Omental fat pad (tissue), 3 donors: ENCODE measurements at regions not wholly inside any gene's neighbourhood (a gene's known extent, or its start where the extent isn't known, plus 50 kb on each side); places are given as distances from the start of the nearest gene placed in this dataset.
A peak's percentile ranks its signal among the peaks of the same experiment; 100 is the strongest.

Source experiments
- ATAC-seq: fragments of 150-250 bp; one replicate; pipeline ENCODE4 v1.9.1; 2016; ENCODE audit warnings: mild to moderate bottlenecking, moderate library complexity; ENCODE audit not compliant: low FRiP score
- DNase-seq: peaks from one replicate; pipeline ENCODE4 v3.0.0-alpha.2; 2019; ENCODE audit warnings: low spot score
- TF ChIP-seq, protein P1 (sequence below), 3 donors: fragments of 450-650 bp; IDR thresholded peaks; one replicate each; pipeline ENCODE4 v1.5.1; 2016 to 2017; ENCODE audit warnings: antibody characterized with exemption in 3 of 3, mild to moderate bottlenecking in 3 of 3, moderate library complexity in 2 of 3

DNA sequence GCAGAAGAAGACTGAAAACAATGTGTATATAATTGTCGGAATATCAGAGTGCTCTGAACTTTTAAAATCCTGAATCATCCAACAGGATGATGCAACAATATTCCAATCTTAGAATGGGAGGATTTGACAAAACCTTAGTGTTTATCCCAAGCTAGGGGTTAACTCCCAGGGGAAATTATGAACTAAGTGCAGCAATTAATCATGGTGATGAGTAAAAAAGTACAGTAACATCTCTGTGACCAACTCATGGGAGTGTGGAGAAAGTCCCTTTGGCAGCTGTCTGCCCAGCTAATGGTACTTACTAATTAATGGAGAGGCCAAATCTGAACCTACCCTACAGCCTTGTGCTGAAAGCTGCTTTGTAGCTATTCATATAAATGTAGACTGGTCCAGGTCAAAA, 257.6 kb upstream of the DDX53 start:
- ATAC-seq, result peak; percentile 70
- TF ChIP-seq, protein P1, sequence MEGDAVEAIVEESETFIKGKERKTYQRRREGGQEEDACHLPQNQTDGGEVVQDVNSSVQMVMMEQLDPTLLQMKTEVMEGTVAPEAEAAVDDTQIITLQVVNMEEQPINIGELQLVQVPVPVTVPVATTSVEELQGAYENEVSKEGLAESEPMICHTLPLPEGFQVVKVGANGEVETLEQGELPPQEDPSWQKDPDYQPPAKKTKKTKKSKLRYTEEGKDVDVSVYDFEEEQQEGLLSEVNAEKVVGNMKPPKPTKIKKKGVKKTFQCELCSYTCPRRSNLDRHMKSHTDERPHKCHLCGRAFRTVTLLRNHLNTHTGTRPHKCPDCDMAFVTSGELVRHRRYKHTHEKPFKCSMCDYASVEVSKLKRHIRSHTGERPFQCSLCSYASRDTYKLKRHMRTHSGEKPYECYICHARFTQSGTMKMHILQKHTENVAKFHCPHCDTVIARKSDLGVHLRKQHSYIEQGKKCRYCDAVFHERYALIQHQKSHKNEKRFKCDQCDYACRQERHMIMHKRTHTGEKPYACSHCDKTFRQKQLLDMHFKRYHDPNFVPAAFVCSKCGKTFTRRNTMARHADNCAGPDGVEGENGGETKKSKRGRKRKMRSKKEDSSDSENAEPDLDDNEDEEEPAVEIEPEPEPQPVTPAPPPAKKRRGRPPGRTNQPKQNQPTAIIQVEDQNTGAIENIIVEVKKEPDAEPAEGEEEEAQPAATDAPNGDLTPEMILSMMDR (IDR thresholded peaks at IDR 0.05), result no peak
- no peak for DNase-seq

DNA sequence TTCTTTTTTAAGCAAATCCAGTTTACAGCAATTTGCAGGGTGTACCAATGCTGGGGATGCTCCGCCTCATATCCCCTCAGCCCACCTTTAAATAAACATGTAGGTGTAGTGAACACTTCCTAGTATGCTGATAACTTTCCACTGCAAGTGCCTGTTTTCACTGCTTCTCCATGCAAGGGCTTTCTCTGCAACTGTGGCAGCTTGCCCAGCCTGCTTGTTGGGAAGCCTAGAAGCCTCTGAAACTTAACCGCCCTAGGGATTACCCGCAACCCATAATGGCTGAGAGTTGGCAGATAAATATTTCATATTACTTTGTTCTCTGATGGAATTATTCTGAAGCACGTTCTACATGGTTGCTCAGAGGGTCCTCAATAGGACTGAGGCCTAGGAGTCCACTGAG, 253.7 kb upstream of the DDX53 start:
- DNase-seq, result no peak
- TF ChIP-seq, protein P1 (IDR thresholded peaks at IDR 0.05), result no peak
- ATAC-seq, result no peak

DNA sequence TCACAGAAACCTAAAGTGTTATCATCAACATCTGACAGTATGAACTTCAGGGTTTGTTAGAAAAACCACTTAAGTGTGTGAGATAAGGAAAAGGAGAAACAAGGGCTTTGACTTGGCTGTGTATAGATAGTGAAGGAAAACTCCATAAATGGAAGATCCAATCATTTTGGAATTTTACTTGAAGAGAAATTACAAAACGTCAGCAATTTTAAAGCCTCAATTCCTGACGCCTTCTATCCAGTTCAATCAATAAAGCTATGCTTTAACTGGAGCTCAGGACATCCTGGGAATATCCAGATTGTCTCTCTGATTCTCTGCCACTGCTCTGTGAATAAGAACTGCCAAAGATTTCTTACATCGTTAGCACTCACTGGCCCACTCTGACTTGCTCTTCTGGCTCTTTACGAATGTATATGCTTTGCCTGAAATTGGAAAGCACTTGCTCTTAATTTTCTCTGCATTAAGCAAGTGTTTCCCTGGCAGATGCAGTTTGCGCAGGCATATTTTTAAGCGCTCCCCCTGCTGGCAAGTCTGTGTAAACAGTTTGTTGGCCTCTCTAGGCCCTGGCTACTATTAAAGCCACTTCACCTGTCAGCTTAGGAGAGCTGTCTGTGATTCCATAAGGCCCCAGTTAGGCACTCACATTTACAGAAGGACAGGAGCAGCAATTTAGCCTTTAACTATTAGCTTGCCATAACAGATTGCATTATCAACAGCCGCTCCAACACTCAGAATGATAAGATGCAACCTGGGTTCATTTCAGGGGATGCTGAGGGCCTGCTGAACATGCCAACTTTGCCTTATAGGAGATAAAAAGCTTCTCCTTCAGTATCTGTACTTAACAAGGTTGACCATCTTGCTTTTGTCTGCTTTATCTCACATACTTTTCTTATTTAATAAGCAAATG, 251.4 kb upstream of the DDX53 start:
- ATAC-seq, result no peak
- TF ChIP-seq, protein P1 (IDR thresholded peaks at IDR 0.05), result no peak
- DNase-seq, result no peak

DNA sequence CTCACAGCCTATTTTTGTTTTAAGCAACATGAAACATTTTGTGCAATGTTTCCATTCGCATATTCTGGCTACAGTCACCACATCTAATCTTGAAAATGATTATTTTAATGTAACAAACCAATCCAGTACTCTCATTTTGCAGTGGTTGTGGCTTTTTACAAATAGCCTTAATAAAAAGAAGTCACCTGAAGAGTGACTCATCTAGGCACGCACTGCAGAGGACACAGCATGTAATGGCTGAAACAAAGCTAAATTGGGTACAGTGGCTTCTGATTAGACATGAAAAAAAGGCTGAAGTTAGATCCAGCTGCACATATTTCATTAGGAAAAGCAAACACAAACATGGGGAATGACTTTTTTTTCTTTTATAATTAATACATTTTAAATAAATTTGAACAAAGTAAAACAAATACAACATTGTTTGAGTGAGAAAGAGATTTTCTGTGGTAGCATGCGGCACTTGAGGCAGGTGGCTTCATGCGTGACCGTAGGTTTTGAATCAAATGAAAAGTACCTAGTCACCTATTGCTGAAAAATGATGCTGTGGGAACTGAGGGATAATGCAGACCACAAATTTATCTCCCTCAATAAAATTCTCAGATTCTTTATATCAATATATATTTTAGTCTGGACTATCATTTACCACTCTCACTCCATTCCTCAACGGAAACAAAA, 240.8 kb upstream of the DDX53 start:
- DNase-seq (no peak), ATAC-seq (no peak)
- TF ChIP-seq, protein P1 (IDR thresholded peaks at IDR 0.05), result no peak

DNA sequence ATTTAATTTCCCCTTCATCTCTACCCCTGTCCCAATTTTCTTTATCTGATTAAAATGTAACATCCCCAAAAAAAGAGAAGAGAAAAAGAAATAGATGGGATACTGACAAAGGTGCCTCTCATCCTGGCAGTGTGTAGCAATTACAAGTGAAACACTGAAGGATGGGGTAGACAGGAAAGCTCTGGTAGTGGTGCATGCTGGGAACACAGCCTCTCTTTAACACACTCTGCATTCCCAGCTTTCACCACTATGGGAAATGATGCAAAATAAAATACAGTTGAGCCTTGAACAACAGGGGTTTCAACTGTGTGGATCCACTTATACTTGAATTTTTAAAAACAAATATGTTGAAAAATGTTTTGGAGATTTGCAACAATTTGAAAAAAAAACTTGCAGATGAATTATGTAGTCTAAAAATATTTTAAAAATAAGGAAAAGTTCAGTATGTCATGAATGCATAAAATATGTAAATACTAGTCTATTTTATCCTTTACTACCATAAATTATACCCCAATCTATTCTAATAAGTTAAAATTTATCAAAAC, 239.2 kb upstream of the DDX53 start:
- TF ChIP-seq, protein P1 (IDR thresholded peaks at IDR 0.05), result no peak
- ATAC-seq (no peak), DNase-seq (no peak)

DNA sequence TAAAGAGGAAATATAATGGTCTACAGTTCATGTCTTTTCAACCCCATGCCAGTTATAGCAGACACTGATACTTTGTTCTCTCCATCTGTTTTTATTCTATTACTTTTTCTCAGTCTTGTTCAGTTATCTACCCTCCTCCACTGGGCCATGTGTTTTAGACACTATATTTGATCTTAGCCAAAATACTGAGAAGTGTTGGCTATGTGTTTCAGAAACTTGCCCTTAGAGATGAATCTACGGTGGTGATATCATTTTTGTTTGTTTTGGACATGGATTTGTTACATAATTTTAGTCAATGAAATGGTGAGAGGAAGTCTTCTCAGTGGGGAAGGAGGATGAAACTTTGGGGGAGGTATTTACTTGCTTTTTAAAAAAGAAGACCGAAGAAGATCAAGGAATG, 211.5 kb upstream of the DDX53 start:
- TF ChIP-seq, protein P1 (IDR thresholded peaks at IDR 0.05), result no peak
- ATAC-seq (no peak), DNase-seq (no peak)
